ENCODE measurements at regions not wholly inside any gene's neighbourhood (a gene's known extent, or its start where the extent isn't known, plus 50 kb on each side); places are given as distances from the start of the nearest gene placed in this dataset.

DNA sequence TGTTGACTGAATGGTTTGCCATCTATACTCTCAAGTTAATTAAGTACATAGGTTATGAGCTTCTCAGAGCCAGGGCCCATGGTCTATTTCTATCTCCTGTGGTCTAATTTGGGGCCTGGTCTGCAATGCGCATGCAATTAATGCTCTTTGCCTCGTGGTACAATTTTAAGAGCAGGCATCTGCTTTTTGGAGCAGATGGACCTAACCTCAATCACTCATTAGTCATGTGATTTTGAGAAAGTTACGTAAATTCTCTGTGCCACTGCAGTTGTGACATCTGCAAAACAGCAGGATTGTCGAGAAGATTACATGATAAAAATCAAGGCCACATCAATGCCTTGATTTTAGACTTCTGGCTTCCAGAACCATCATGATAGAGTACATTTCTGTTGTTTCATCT lies 543.7 kb upstream of the ADAMTS9 start:
- no peak for TF ChIP-seq JUNB (IDR thresholded peaks at IDR 0.05; ENCODE audit: unreplicated experiment)
- no peak for TF ChIP-seq POLR2AphosphoS5 (IDR thresholded peaks at IDR 0.05; ENCODE audit: low read depth)
- TF ChIP-seq, protein P1, sequence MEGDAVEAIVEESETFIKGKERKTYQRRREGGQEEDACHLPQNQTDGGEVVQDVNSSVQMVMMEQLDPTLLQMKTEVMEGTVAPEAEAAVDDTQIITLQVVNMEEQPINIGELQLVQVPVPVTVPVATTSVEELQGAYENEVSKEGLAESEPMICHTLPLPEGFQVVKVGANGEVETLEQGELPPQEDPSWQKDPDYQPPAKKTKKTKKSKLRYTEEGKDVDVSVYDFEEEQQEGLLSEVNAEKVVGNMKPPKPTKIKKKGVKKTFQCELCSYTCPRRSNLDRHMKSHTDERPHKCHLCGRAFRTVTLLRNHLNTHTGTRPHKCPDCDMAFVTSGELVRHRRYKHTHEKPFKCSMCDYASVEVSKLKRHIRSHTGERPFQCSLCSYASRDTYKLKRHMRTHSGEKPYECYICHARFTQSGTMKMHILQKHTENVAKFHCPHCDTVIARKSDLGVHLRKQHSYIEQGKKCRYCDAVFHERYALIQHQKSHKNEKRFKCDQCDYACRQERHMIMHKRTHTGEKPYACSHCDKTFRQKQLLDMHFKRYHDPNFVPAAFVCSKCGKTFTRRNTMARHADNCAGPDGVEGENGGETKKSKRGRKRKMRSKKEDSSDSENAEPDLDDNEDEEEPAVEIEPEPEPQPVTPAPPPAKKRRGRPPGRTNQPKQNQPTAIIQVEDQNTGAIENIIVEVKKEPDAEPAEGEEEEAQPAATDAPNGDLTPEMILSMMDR (conservative IDR thresholded peaks at IDR 0.05; ENCODE audit: low read depth in 2 of 2), result no peak
- TF ChIP-seq EZH2 (IDR thresholded peaks at IDR 0.05; ENCODE audit: low read depth, unreplicated experiment), result no peak
- no peak for TF ChIP-seq REST (IDR thresholded peaks at IDR 0.05; ENCODE audit: unreplicated experiment)
